ENCODE measurements at regions not wholly inside any gene's neighbourhood (a gene's known extent, or its start where the extent isn't known, plus 50 kb on each side); places are given as distances from the start of the nearest gene placed in this dataset.
"Not testable (repeated sequence)": the region's sequence is repeated elsewhere in the genome, so short reads cannot be mapped to it uniquely, and the experiment has no call there.

DNA sequence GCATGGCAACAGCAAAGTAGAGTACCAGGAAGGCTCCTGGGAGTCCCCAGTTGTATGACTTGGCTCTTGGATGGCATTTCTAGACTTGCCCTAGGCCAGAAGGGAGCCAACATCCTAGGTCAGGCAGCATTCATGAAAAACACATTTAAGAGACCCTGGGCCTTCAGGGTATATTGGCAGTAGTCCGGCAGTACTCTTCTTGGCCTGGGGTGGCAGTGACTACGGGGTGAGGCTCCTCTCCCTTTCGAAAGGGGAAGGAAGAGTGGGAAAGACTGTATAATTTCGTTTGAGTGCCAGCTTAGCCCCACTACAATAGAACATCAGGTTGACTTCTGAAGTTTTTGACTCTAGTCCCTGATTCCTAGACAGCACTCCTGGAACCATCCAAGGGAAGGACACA is 136.4 kb downstream of the ZIC4 start:
- H3K9me3 Mint-ChIP-seq, result peaks cover 4 to 24% (median 11%) of the 10 kb centered on the region in 8 donors
- intact Hi-C loops (cut with micrococcal nuclease), result no loop called here
- H3K27me3 Mint-ChIP-seq, result no peaks in the 10 kb centered on the region
- H3K4me1 ChIP-seq (ENCODE audit: insufficient read depth, low read length), result no peaks in the 10 kb centered on the region
- no peak for DNase-seq
- POLR2A ChIA-PET (ENCODE audit: partially characterized antibody), result no interaction called here
- H3K27ac ChIP-seq (ENCODE audit: low read depth, low read length), result no peak overlapping the region
- no peak overlapping the region for H3K4me3 Mint-ChIP-seq
- H3K27me3 ChIP-seq (ENCODE audit: insufficient read depth, low read length), result no peaks in the 10 kb centered on the region
- H3K4me1 Mint-ChIP-seq, result no peaks in the 10 kb centered on the region
- no peak overlapping the region for H3K27ac Mint-ChIP-seq
- CTCF ChIA-PET (ENCODE audit: partially characterized antibody), result no interaction called here
- no peaks in the 10 kb centered on the region for H3K36me3 Mint-ChIP-seq
- no peak overlapping the region for H3K4me3 ChIP-seq (ENCODE audit: low read length in 2 of 2)
- H3K9me3 ChIP-seq (ENCODE audit: control insufficient read depth in 1 of 2, low read length in 2 of 2), result no peaks in the 10 kb centered on the region
- H3K36me3 ChIP-seq (ENCODE audit: insufficient read depth, low read length), result no peaks in the 10 kb centered on the region

DNA sequence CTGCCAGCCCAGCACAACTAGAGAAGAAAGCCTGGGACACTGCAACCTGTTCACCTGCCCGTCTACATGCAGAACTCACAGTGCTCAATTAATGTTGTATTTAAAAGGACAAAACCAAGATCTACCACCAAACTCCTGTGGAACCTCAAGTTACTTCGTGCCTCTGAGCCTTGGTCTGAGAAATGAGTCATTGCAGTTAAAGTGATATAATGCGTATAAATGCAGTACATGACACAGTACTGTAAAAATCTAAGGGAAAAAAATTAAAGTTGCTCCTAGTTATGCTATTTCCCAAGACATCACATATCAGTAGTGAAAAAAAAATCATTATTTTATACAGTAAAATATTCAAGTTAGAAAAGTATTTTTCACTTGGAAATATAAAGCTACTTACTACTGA is 138.9 kb downstream of the ZIC4 start:
- no peaks in the 10 kb centered on the region for H3K4me1 ChIP-seq (ENCODE audit: insufficient read depth, low read length)
- Mint-ChIP-seq H3K4me3 (no peak overlapping the region), H3K27ac (no peak overlapping the region), H3K4me1 (no peaks in the 10 kb centered on the region), H3K27me3 (no peaks in the 10 kb centered on the region), H3K9me3 (peaks cover 2 to 19% (median 10%) of the 10 kb centered on the region in 8 donors), H3K36me3 (no peaks in the 10 kb centered on the region)
- intact Hi-C loops (cut with micrococcal nuclease), result no loop called here
- no peak overlapping the region for H3K27ac ChIP-seq (ENCODE audit: low read depth, low read length)
- H3K9me3 ChIP-seq (ENCODE audit: control insufficient read depth in 1 of 2, low read length in 2 of 2), result no peaks in the 10 kb centered on the region
- H3K36me3 ChIP-seq (ENCODE audit: insufficient read depth, low read length), result no peaks in the 10 kb centered on the region
- ChIA-PET POLR2A (ENCODE audit: partially characterized antibody) (no interaction called here), CTCF (ENCODE audit: partially characterized antibody) (no interaction called here)
- H3K4me3 ChIP-seq (ENCODE audit: low read length in 2 of 2), result no peak overlapping the region
- H3K27me3 ChIP-seq (ENCODE audit: insufficient read depth, low read length), result no peaks in the 10 kb centered on the region
- DNase-seq, result no peak

DNA sequence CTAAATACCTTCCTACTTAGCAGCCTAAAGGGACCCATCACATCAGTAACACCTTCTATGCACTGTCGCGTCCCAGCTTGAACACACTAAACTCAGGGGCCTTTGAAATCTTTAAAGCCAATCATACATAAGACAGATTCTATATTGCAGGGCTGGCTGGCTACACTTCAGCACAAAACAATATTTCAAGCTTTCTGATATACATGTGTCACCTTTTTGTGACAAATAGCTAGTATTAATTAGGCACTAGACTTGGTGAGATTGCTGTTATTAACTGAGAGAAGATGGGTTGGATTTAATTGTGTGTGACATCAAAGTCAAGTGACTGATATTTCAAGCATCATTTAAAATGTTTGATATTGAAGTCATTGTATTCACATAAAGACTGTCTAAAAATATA is 148.4 kb downstream of the ZIC4 start:
- Histone ChIP-seq H3K9me3 (ENCODE audit: control insufficient read depth in 1 of 2, low read length in 2 of 2) (no peaks in the 10 kb centered on the region), H3K27ac (ENCODE audit: low read depth, low read length) (no peak overlapping the region), H3K27me3 (ENCODE audit: insufficient read depth, low read length) (no peaks in the 10 kb centered on the region), H3K4me1 (ENCODE audit: insufficient read depth, low read length) (no peaks in the 10 kb centered on the region), H3K4me3 (ENCODE audit: low read length in 2 of 2) (no peak overlapping the region), H3K36me3 (ENCODE audit: insufficient read depth, low read length) (no peaks in the 10 kb centered on the region)
- Mint-ChIP-seq H3K4me1 (no peaks in the 10 kb centered on the region), H3K36me3 (no peaks in the 10 kb centered on the region), H3K4me3 (no peak overlapping the region), H3K27me3 (no peaks in the 10 kb centered on the region), H3K9me3 (peaks cover 0 to 5% (median 2%) of the 10 kb centered on the region in 8 donors), H3K27ac (no peak overlapping the region)
- ChIA-PET POLR2A (ENCODE audit: partially characterized antibody) (no interaction called here), CTCF (ENCODE audit: partially characterized antibody) (no interaction called here)
- no peak for DNase-seq
- intact Hi-C loops (cut with micrococcal nuclease), result no loop called here

DNA sequence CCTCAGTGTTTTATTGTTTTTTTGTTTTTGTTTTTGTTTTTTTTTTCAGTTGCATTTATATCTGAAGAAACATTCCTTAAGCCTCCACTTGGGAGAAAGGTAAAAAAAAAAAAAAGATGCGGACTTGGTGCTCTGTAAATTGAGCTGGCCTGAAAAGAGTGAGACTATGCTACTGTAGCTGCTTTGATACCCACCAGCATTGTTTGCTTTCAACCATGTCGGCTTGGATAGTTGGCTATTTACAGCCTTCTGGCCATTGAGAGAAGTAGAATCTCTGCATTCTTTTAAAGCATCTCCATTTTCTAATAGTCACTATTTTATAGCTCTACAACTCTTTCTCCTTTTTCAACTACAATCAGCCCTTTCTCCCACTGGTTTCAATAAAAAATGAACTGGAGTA is 149.6 kb downstream of the ZIC4 start:
- Mint-ChIP-seq H3K9me3 (peaks cover 0 to 5% (median 2%) of the 10 kb centered on the region in 8 donors), H3K27me3 (no peaks in the 10 kb centered on the region), H3K36me3 (no peaks in the 10 kb centered on the region), H3K27ac (no peak overlapping the region), H3K4me1 (no peaks in the 10 kb centered on the region), H3K4me3 (no peak overlapping the region)
- intact Hi-C loops (cut with micrococcal nuclease), result no loop called here
- no peaks in the 10 kb centered on the region for H3K9me3 ChIP-seq (ENCODE audit: control insufficient read depth in 1 of 2, low read length in 2 of 2)
- no peaks in the 10 kb centered on the region for H3K36me3 ChIP-seq (ENCODE audit: insufficient read depth, low read length)
- no peak for DNase-seq
- H3K4me3 ChIP-seq (ENCODE audit: low read length in 2 of 2), result no peak overlapping the region
- H3K27me3 ChIP-seq (ENCODE audit: insufficient read depth, low read length), result no peaks in the 10 kb centered on the region
- H3K4me1 ChIP-seq (ENCODE audit: insufficient read depth, low read length), result no peaks in the 10 kb centered on the region
- H3K27ac ChIP-seq (ENCODE audit: low read depth, low read length), result no peak overlapping the region
- ChIA-PET CTCF (ENCODE audit: partially characterized antibody) (interaction anchor here (0.6 kb wide), 1 partner anchor 508 kb away, joined by 3 read pairs; no protein-coding TSS in a partner anchor), POLR2A (ENCODE audit: partially characterized antibody) (no interaction called here)

DNA sequence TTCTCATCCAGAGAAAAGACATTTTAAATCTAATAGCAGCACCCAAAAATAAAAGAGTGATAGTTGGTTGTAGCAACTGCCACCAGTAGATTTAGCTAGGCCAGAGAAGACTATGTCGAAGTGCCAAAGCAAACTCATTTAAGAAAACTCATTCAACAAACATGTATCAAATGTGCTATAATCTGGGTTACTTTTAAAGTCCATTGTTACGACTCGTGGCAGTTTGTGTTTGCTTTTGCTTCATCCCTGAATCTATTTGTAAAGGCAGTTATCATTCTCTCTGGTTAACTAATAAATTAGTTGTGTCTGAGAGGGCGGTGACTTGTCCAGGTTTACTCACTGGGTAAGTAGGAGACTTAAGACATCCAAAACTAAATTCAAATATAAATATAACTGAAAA is 159.4 kb downstream of the ZIC4 start:
- Histone ChIP-seq H3K4me1 (ENCODE audit: insufficient read depth, low read length) (no peaks in the 10 kb centered on the region), H3K9me3 (ENCODE audit: control insufficient read depth in 1 of 2, low read length in 2 of 2) (no peaks in the 10 kb centered on the region), H3K36me3 (ENCODE audit: insufficient read depth, low read length) (no peaks in the 10 kb centered on the region), H3K27me3 (ENCODE audit: insufficient read depth, low read length) (no peaks in the 10 kb centered on the region), H3K27ac (ENCODE audit: low read depth, low read length) (no peak overlapping the region), H3K4me3 (ENCODE audit: low read length in 2 of 2) (no peak overlapping the region)
- DNase-seq, result no peak
- H3K27ac Mint-ChIP-seq, result no peak overlapping the region
- POLR2A ChIA-PET (ENCODE audit: partially characterized antibody), result no interaction called here
- H3K9me3 Mint-ChIP-seq, result peaks cover 0 to 18% (median 6%) of the 10 kb centered on the region in 8 donors
- H3K36me3 Mint-ChIP-seq, result no peaks in the 10 kb centered on the region
- H3K27me3 Mint-ChIP-seq, result no peaks in the 10 kb centered on the region
- H3K4me1 Mint-ChIP-seq, result no peaks in the 10 kb centered on the region
- intact Hi-C loops (cut with micrococcal nuclease), result no loop called here
- H3K4me3 Mint-ChIP-seq, result no peak overlapping the region
- CTCF ChIA-PET (ENCODE audit: partially characterized antibody), result no interaction called here

DNA sequence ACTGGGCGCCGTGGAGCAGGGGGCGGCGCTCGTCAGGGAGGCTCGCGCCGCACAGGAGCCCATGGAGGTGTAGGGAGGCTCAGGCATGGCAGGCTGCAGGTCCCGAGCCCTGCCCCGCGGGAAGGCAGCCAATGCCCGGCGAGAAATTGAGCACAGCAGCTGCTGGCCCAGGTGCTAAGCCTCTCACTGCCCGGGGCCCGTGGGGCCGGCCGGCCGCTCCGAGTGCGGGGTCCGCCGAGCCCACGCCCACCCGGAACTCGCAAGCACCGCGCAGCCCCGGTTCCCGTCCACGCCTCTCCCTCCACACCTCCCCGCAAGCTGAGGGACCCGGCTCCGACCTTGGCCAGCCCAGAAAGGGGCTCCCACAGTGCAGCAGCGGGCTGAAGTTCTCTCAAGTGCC is 160.7 kb downstream of the ZIC4 start:
- POLR2A ChIA-PET (ENCODE audit: partially characterized antibody), result not testable (repeated sequence)

DNA sequence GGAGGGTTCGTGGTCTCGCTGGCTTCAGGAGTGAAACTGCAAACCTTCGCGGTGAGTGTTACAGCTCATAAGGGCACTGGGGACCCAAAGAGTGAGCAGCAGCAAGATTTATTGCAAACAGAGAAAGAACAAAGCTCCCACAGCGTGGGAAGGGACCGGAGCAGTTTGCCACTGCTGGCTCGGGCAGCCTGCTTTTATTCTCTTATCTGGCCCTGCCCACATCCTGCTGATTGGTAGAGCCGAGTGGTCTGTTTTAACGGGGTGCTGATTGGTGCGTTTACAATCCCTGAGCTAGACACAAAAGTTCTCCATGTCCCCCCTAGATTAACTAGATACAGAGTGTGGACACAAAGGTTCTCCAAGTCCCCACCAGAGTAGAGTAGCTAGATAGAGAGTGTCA is 161.3 kb downstream of the ZIC4 start:
- H3K27me3 Mint-ChIP-seq, result not testable (repeated sequence)

More for the DNA sequence above, 160.7 kb downstream of the ZIC4 start:
- DNase-seq; H3K27ac ChIP-seq (ENCODE audit: low read depth, low read length); H3K9me3 ChIP-seq (ENCODE audit: control insufficient read depth in 1 of 2, low read length in 2 of 2); intact Hi-C loops (cut with micrococcal nuclease); H3K4me3 Mint-ChIP-seq; H3K27me3 ChIP-seq (ENCODE audit: insufficient read depth, low read length); H3K4me1 Mint-ChIP-seq; CTCF ChIA-PET (ENCODE audit: partially characterized antibody); H3K36me3 Mint-ChIP-seq; H3K4me3 ChIP-seq (ENCODE audit: low read length in 2 of 2); H3K4me1 ChIP-seq (ENCODE audit: insufficient read depth, low read length); H3K27me3 Mint-ChIP-seq; H3K27ac Mint-ChIP-seq; H3K36me3 ChIP-seq (ENCODE audit: insufficient read depth, low read length): not testable (repeated sequence)
- peaks cover 0 to 18% (median 4%) of the 10 kb centered on the region in 8 donors for H3K9me3 Mint-ChIP-seq

DNA sequence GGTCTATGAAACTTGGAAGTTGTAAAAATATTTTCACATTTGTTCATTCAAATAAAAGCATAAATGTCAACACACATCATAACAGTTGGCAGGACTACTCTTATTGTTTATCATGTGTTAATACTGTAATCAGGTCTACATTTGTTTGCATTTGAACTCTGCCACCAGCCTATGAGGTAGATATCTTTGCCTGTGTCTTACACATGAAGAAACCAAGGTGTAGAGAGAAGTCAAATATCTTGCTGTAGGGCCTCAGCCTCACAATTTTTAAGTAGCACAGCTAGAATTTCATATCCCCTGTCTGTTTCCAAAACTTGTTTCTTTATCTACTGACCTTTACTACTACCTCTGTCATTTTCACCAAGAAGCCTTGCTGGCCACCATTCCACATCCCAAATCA is 161.9 kb downstream of the ZIC4 start:
- no peaks in the 10 kb centered on the region for H3K9me3 ChIP-seq (ENCODE audit: control insufficient read depth in 1 of 2, low read length in 2 of 2)
- H3K4me3 ChIP-seq (ENCODE audit: low read length in 2 of 2), result no peak overlapping the region
- no peak overlapping the region for H3K4me3 Mint-ChIP-seq
- no peaks in the 10 kb centered on the region for H3K36me3 Mint-ChIP-seq
- H3K9me3 Mint-ChIP-seq, result peaks cover 0 to 18% (median 4%) of the 10 kb centered on the region in 8 donors
- no peak overlapping the region for H3K27ac ChIP-seq (ENCODE audit: low read depth, low read length)
- H3K4me1 Mint-ChIP-seq, result no peaks in the 10 kb centered on the region
- no peaks in the 10 kb centered on the region for H3K36me3 ChIP-seq (ENCODE audit: insufficient read depth, low read length)
- intact Hi-C loops (cut with micrococcal nuclease), result no loop called here
- no peak for DNase-seq
- H3K4me1 ChIP-seq (ENCODE audit: insufficient read depth, low read length), result no peaks in the 10 kb centered on the region
- H3K27ac Mint-ChIP-seq, result no peak overlapping the region
- ChIA-PET POLR2A (ENCODE audit: partially characterized antibody) (no interaction called here), CTCF (ENCODE audit: partially characterized antibody) (no interaction called here)
- no peaks in the 10 kb centered on the region for H3K27me3 ChIP-seq (ENCODE audit: insufficient read depth, low read length)
- no peaks in the 10 kb centered on the region for H3K27me3 Mint-ChIP-seq

More for the DNA sequence above, 161.3 kb downstream of the ZIC4 start:
- H3K4me1 ChIP-seq (ENCODE audit: insufficient read depth, low read length); H3K27me3 ChIP-seq (ENCODE audit: insufficient read depth, low read length); H3K36me3 Mint-ChIP-seq; H3K4me3 Mint-ChIP-seq; H3K36me3 ChIP-seq (ENCODE audit: insufficient read depth, low read length); POLR2A ChIA-PET (ENCODE audit: partially characterized antibody); intact Hi-C loops (cut with micrococcal nuclease); H3K4me1 Mint-ChIP-seq; H3K4me3 ChIP-seq (ENCODE audit: low read length in 2 of 2); H3K27ac ChIP-seq (ENCODE audit: low read depth, low read length); H3K27ac Mint-ChIP-seq; CTCF ChIA-PET (ENCODE audit: partially characterized antibody); H3K9me3 ChIP-seq (ENCODE audit: control insufficient read depth in 1 of 2, low read length in 2 of 2): not testable (repeated sequence)
- DNase-seq, result peak in 1 of 5 donors; percentile 31
- H3K9me3 Mint-ChIP-seq, result peaks cover 0 to 18% (median 4%) of the 10 kb centered on the region in 8 donors

Measured in CD4-positive, alpha-beta memory T cell (primary cell).